C4-2B (cell line): ENCODE measurements at regions not wholly inside any gene's neighbourhood (a gene's known extent, or its start where the extent isn't known, plus 50 kb on each side); places are given as distances from the start of the nearest gene placed in this dataset.

Experiments used
- CTCF ChIP-seq: fragments of 450-650 bp; conservative IDR thresholded peaks from 2 replicates; pipeline ENCODE4 v1.5.1; 2017; ENCODE audit warnings: mild to moderate bottlenecking
- ZFX ChIP-seq: fragments of 450-650 bp; IDR thresholded peaks from 2 replicates; pipeline ENCODE4 v1.6.1; 2017

GRCh38 chr14:62645649-62646048, 399.6 kb downstream of the KCNH5 start:
- TF ChIP-seq CTCF (no peak), ZFX (no peak)
